HG03520 (cell line): ENCODE measurements at regions not wholly inside any gene's neighbourhood (a gene's known extent, or its start where the extent isn't known, plus 50 kb on each side); places are given as distances from the start of the nearest gene placed in this dataset.

ENCODE experiments used
- ATAC-seq: cut with Tn5 transposase; IDR thresholded peaks from one replicate; pipeline ENCODE4 v1.9.1; 2021; ENCODE audit warnings: mild to moderate bottlenecking, moderate library complexity; ENCODE audit not compliant: unreplicated experiment

GRCh38 chr6:146902846-146903245, 301.4 kb upstream of the STXBP5 start:
- no peak for ATAC-seq

- ATAC-seq = no peak
Measured at GRCh38 chr6:146903451-146903850, 300.8 kb upstream of the STXBP5 start.

GRCh38 chr6:146904596-146904995, 299.6 kb upstream of the STXBP5 start:
- no peak for ATAC-seq

GRCh38 chr6:146905181-146905704, 299.0 kb upstream of the STXBP5 start:
- no peak for ATAC-seq

- ATAC-seq = no peak
Measured at GRCh38 chr6:146908786-146909185, 295.4 kb upstream of the STXBP5 start.

- no peak for ATAC-seq
Measured at GRCh38 chr6:146909376-146909775, 294.8 kb upstream of the STXBP5 start.

GRCh38 chr6:146909886-146910285, 294.3 kb upstream of the STXBP5 start:
- no peak for ATAC-seq

GRCh38 chr6:146910611-146911010, 293.6 kb upstream of the STXBP5 start:
- no peak for ATAC-seq

GRCh38 chr6:146911635-146912215, 292.5 kb upstream of the STXBP5 start:
- no peak for ATAC-seq

GRCh38 chr6:146912730-146913685, 291.2 kb upstream of the STXBP5 start:
- no peak for ATAC-seq

- ATAC-seq = no peak
Measured at GRCh38 chr6:146913842-146914488, 290.3 kb upstream of the STXBP5 start.

- no peak for ATAC-seq
Measured at GRCh38 chr6:146914489-146915483, 289.4 kb upstream of the STXBP5 start.

- ATAC-seq = no peak
Measured at GRCh38 chr6:146915671-146916127, 288.5 kb upstream of the STXBP5 start.

- ATAC-seq = no peak
Measured at GRCh38 chr6:146916435-146917025, 287.7 kb upstream of the STXBP5 start.

- no peak for ATAC-seq
Measured at GRCh38 chr6:146917182-146917581, 287.0 kb upstream of the STXBP5 start.

GRCh38 chr6:146917979-146918378, 286.2 kb upstream of the STXBP5 start:
- no peak for ATAC-seq

GRCh38 chr6:146919017-146919416, 285.2 kb upstream of the STXBP5 start:
- no peak for ATAC-seq

- ATAC-seq = no peak
Measured at GRCh38 chr6:146923205-146923833, 280.9 kb upstream of the STXBP5 start.

- peak; percentile 45 for ATAC-seq
Measured at GRCh38 chr6:146925846-146926245, 278.4 kb upstream of the STXBP5 start.
